Small intestine (tissue), 7 donors: ENCODE measurements at regions not wholly inside any gene's neighbourhood (a gene's known extent, or its start where the extent isn't known, plus 50 kb on each side); places are given as distances from the start of the nearest gene placed in this dataset.

ENCODE experiments used
- DNase-seq, 2 donors: peaks; one replicate each; pipeline versions ENCODE4 v3.0.0 to v3.0.0-alpha.2; 2013
- FAIRE-seq: peaks from 2 replicates; lab custom pipeline; 2012; peaks lifted over from hg19 to GRCh38; lab: Jason Lieb, UNC
- H3K27ac ChIP-seq, 3 donors: one replicate each; pipeline ENCODE4 v1.5.1; 2013; ENCODE audit warnings: low read length in 2 of 3, mild to moderate bottlenecking in 2 of 3, control low read depth in 1 of 3, inconsistent platforms in 1 of 3, low read depth in 1 of 3, moderate library complexity in 1 of 3
- H3K27me3 ChIP-seq, 3 donors: one replicate each; pipeline ENCODE4 v1.6.1; 2013; ENCODE audit warnings: low read length in 3 of 3, inconsistent platforms in 1 of 3; ENCODE audit not compliant: control insufficient read depth in 3 of 3, insufficient read depth in 3 of 3
- H3K36me3 ChIP-seq, 3 donors: one replicate each; pipeline ENCODE4 v1.6.1; 2013; ENCODE audit warnings: low read length in 3 of 3, inconsistent platforms in 1 of 3, low read depth in 1 of 3, mild to moderate bottlenecking in 1 of 3, moderate library complexity in 1 of 3; ENCODE audit not compliant: control insufficient read depth in 3 of 3, insufficient read depth in 2 of 3
- H3K4me1 ChIP-seq, 3 donors: one replicate each; pipeline ENCODE4 v1.6.1; 2013; ENCODE audit warnings: low read length in 2 of 3, inconsistent platforms in 1 of 3, low read depth in 1 of 3, mild to moderate bottlenecking in 1 of 3, moderate library complexity in 1 of 3; ENCODE audit not compliant: control insufficient read depth in 3 of 3, insufficient read depth in 2 of 3
- H3K4me3 ChIP-seq, 3 donors: one replicate each; pipeline ENCODE4 v1.5.1; 2013; ENCODE audit warnings: low read length in 3 of 3, control low read depth in 1 of 3, inconsistent platforms in 1 of 3, low read depth in 1 of 3, mild to moderate bottlenecking in 1 of 3, moderate library complexity in 1 of 3
- H3K9me3 ChIP-seq, 2 donors: one replicate each; pipeline ENCODE4 v1.6.1; 2013; ENCODE audit warnings: low read depth in 1 of 2, low read length in 1 of 2; ENCODE audit not compliant: control insufficient read depth in 2 of 2, insufficient read depth in 1 of 2
- WGBS, 3 donors: extraction: QIAGEN DNeasy Blood & Tissue Kit; methylation state at CpG; one replicate each; pipeline ENCODE4 v1.1.7; 2013; 5-methylcytosine and 5-hydroxymethylcytosine counted together
- donor health status: healthy with polysubstance abuse.
- donor health status: control.
- donor health status: control.
- donor health status: Bipolar disorder and iron deficiency.
- donor health status: healthy.

- Histone ChIP-seq H3K4me1 (no peaks in the 10 kb centered on the region), H3K27ac (no peak overlapping the region), H3K4me3 (no peak overlapping the region), H3K9me3 (no peaks in the 10 kb centered on the region), H3K27me3 (no peaks in the 10 kb centered on the region), H3K36me3 (no peaks in the 10 kb centered on the region)
- FAIRE-seq (no peak), DNase-seq (no peak)
- 58 to 75% (median 63%) methylated on average over 4 of the region's 4 CpGs for WGBS, 3 donors
Measured at GRCh38 chr16:51508490-51509212, 357.6 kb upstream of the SALL1 start.

- DNase-seq: no peak
- H3K9me3 ChIP-seq: no peaks in the 10 kb centered on the region
- H3K36me3 ChIP-seq: no peaks in the 10 kb centered on the region
- WGBS, 3 donors: 68 to 83% (median 70%) methylated on average over 4 of the region's 4 CpGs
- no peaks in the 10 kb centered on the region for H3K27me3 ChIP-seq
- no peak for FAIRE-seq
- no peak overlapping the region for H3K27ac ChIP-seq
- no peaks in the 10 kb centered on the region for H3K4me1 ChIP-seq
- H3K4me3 ChIP-seq: no peak overlapping the region
Measured at GRCh38 chr16:51507286-51507685, 356.2 kb upstream of the SALL1 start.

GRCh38 chr16:51500306-51500705, 349.2 kb upstream of the SALL1 start:
- no peaks in the 10 kb centered on the region for H3K4me1 ChIP-seq
- H3K27me3 ChIP-seq: no peaks in the 10 kb centered on the region
- no peak overlapping the region for H3K27ac ChIP-seq
- FAIRE-seq (no peak), DNase-seq (no peak)
- 45 to 70% (median 60%) methylated on average over 1 of the region's 1 CpG for WGBS, 3 donors
- no peak overlapping the region for H3K4me3 ChIP-seq
- H3K9me3 ChIP-seq: no peaks in the 10 kb centered on the region
- no peaks in the 10 kb centered on the region for H3K36me3 ChIP-seq

- H3K36me3 ChIP-seq: no peaks in the 10 kb centered on the region
- FAIRE-seq: no peak
- WGBS, 3 donors: 21 to 52% (median 28%) methylated on average over 2 of the region's 2 CpGs
- no peak overlapping the region for H3K4me3 ChIP-seq
- no peaks in the 10 kb centered on the region for H3K4me1 ChIP-seq
- H3K27ac ChIP-seq: no peak overlapping the region
- H3K27me3 ChIP-seq: no peaks in the 10 kb centered on the region
- H3K9me3 ChIP-seq: no peaks in the 10 kb centered on the region
- no peak for DNase-seq
Measured at GRCh38 chr16:51497541-51498211, 346.6 kb upstream of the SALL1 start.

- FAIRE-seq: no peak
- WGBS, 3 donors: 12 to 30% (median 27%) methylated on average over 6 of the region's 6 CpGs
- H3K27ac ChIP-seq: no peak overlapping the region
- H3K36me3 ChIP-seq: no peaks in the 10 kb centered on the region
- no peaks in the 10 kb centered on the region for H3K4me1 ChIP-seq
- no peak for DNase-seq
- no peak overlapping the region for H3K4me3 ChIP-seq
- peaks cover 0 to 2% of the 10 kb centered on the region in 2 donors for H3K9me3 ChIP-seq
- no peaks in the 10 kb centered on the region for H3K27me3 ChIP-seq
Measured at GRCh38 chr16:51490866-51491265, 339.8 kb upstream of the SALL1 start.

GRCh38 chr16:51487880-51488279, 336.8 kb upstream of the SALL1 start:
- H3K9me3 ChIP-seq: peaks cover 0 to 6% of the 10 kb centered on the region in 2 donors
- no peak overlapping the region for H3K4me3 ChIP-seq
- H3K4me1 ChIP-seq: no peaks in the 10 kb centered on the region
- H3K36me3 ChIP-seq: no peaks in the 10 kb centered on the region
- WGBS, 3 donors: 68 to 81% (median 72%) methylated on average over 2 of the region's 2 CpGs
- no peaks in the 10 kb centered on the region for H3K27me3 ChIP-seq
- FAIRE-seq (no peak), DNase-seq (no peak)
- no peak overlapping the region for H3K27ac ChIP-seq

GRCh38 chr16:51474414-51475091, 323.5 kb upstream of the SALL1 start:
- Histone ChIP-seq H3K27me3 (no peaks in the 10 kb centered on the region), H3K9me3 (no peaks in the 10 kb centered on the region), H3K36me3 (no peaks in the 10 kb centered on the region), H3K4me3 (no peak overlapping the region), H3K27ac (no peak overlapping the region), H3K4me1 (no peaks in the 10 kb centered on the region)
- no peak for DNase-seq
- 81 to 93% (median 90%) methylated on average over 1 of the region's 1 CpG for WGBS, 3 donors
- FAIRE-seq: no peak

GRCh38 chr16:51473091-51473490, 322.0 kb upstream of the SALL1 start:
- no peak for DNase-seq
- no peak for FAIRE-seq
- H3K4me3 ChIP-seq: no peak overlapping the region
- H3K27ac ChIP-seq: no peak overlapping the region
- H3K9me3 ChIP-seq: no peaks in the 10 kb centered on the region
- WGBS, 3 donors: 72 to 87% (median 83%) methylated on average over 3 of the region's 3 CpGs
- no peaks in the 10 kb centered on the region for H3K4me1 ChIP-seq
- no peaks in the 10 kb centered on the region for H3K27me3 ChIP-seq
- H3K36me3 ChIP-seq: no peaks in the 10 kb centered on the region
